ENCODE measurements at regions not wholly inside any gene's neighbourhood (a gene's known extent, or its start where the extent isn't known, plus 50 kb on each side); places are given as distances from the start of the nearest gene placed in this dataset.
A peak's percentile ranks its signal among the peaks of the same experiment; 100 is the strongest.
"Not testable (repeated sequence)": the region's sequence is repeated elsewhere in the genome, so short reads cannot be mapped to it uniquely, and the experiment has no call there.

GRCh38 chr6:88502391-88502790 lies 336.2 kb upstream of the CNR1 start:
- Histone ChIP-seq H3K9me3 (ENCODE audit: insufficient read depth, low read depth, low read length) (no peaks in the 10 kb centered on the region), H3K27ac (ENCODE audit: low read depth, low read length) (no peak overlapping the region), H2AFZ (ENCODE audit: low read depth, low read length) (no peak overlapping the region), H3K27me3 (ENCODE audit: insufficient read depth, low read length) (no peaks in the 10 kb centered on the region), H3K4me3 (ENCODE audit: insufficient read depth, low read depth, low read length) (no peak overlapping the region), H3K36me3 (ENCODE audit: insufficient read depth, low read length) (no peaks in the 10 kb centered on the region), H4K20me1 (ENCODE audit: insufficient read depth, low read length) (no peaks in the 10 kb centered on the region), H3K9ac (ENCODE audit: low read length) (no peak overlapping the region), H3K79me2 (ENCODE audit: insufficient read depth, low read length) (no peaks in the 10 kb centered on the region), H3K4me2 (ENCODE audit: low read length) (no peak overlapping the region), H3K4me1 (ENCODE audit: insufficient read depth, low read length) (peaks cover 2% of the 10 kb centered on the region)
- H3K36me3 Mint-ChIP-seq (ENCODE audit: low read depth, unreplicated experiment), result peaks cover 3% of the 10 kb centered on the region
- no peak overlapping the region for H3K4me3 Mint-ChIP-seq (ENCODE audit: unreplicated experiment)
- peaks cover 11% of the 10 kb centered on the region for H3K4me1 Mint-ChIP-seq (ENCODE audit: low read depth, unreplicated experiment)
- H3K9me3 Mint-ChIP-seq (ENCODE audit: unreplicated experiment), result peaks cover 3% of the 10 kb centered on the region
- no peak overlapping the region for H3K27ac Mint-ChIP-seq (ENCODE audit: unreplicated experiment)
- TF ChIP-seq CTCF (IDR thresholded peaks at IDR 0.05; ENCODE audit: insufficient read depth, low read depth, low read length) (no peak), EZH2 (IDR thresholded peaks at IDR 0.05; ENCODE audit: insufficient read depth, low read length) (no peak)
- H3K27me3 Mint-ChIP-seq (ENCODE audit: low read depth, unreplicated experiment), result no peaks in the 10 kb centered on the region
- no peak for DNase-seq (ENCODE audit: low read depth)
- FAIRE-seq, result no peak

GRCh38 chr6:88499845-88500699 lies 333.9 kb upstream of the CNR1 start:
- no peaks in the 10 kb centered on the region for H3K36me3 Mint-ChIP-seq (ENCODE audit: low read depth, unreplicated experiment)
- no peaks in the 10 kb centered on the region for H3K9me3 Mint-ChIP-seq (ENCODE audit: unreplicated experiment)
- H3K4me3 Mint-ChIP-seq (ENCODE audit: unreplicated experiment), result no peak overlapping the region
- FAIRE-seq (no peak), DNase-seq (ENCODE audit: low read depth) (no peak)
- Histone ChIP-seq H3K4me1 (ENCODE audit: insufficient read depth, low read length) (peaks cover 2% of the 10 kb centered on the region), H3K4me3 (ENCODE audit: insufficient read depth, low read depth, low read length) (no peak overlapping the region), H4K20me1 (ENCODE audit: insufficient read depth, low read length) (no peaks in the 10 kb centered on the region), H2AFZ (ENCODE audit: low read depth, low read length) (no peak overlapping the region), H3K9me3 (ENCODE audit: insufficient read depth, low read depth, low read length) (no peaks in the 10 kb centered on the region), H3K27ac (ENCODE audit: low read depth, low read length) (no peak overlapping the region), H3K79me2 (ENCODE audit: insufficient read depth, low read length) (no peaks in the 10 kb centered on the region), H3K9ac (ENCODE audit: low read length) (no peak overlapping the region), H3K4me2 (ENCODE audit: low read length) (no peak overlapping the region), H3K27me3 (ENCODE audit: insufficient read depth, low read length) (no peaks in the 10 kb centered on the region), H3K36me3 (ENCODE audit: insufficient read depth, low read length) (no peaks in the 10 kb centered on the region)
- TF ChIP-seq CTCF (IDR thresholded peaks at IDR 0.05; ENCODE audit: insufficient read depth, low read depth, low read length) (no peak), EZH2 (IDR thresholded peaks at IDR 0.05; ENCODE audit: insufficient read depth, low read length) (no peak)
- no peaks in the 10 kb centered on the region for H3K27me3 Mint-ChIP-seq (ENCODE audit: low read depth, unreplicated experiment)
- H3K4me1 Mint-ChIP-seq (ENCODE audit: low read depth, unreplicated experiment), result peaks cover 11% of the 10 kb centered on the region
- peak overlapping the region; percentile 42 for H3K27ac Mint-ChIP-seq (ENCODE audit: unreplicated experiment)

GRCh38 chr6:88499436-88499835 lies 333.3 kb upstream of the CNR1 start:
- H3K27me3 ChIP-seq (ENCODE audit: insufficient read depth, low read length), result no peaks in the 10 kb centered on the region
- H3K79me2 ChIP-seq (ENCODE audit: insufficient read depth, low read length), result no peaks in the 10 kb centered on the region
- Mint-ChIP-seq H3K36me3 (ENCODE audit: low read depth, unreplicated experiment) (no peaks in the 10 kb centered on the region), H3K4me3 (ENCODE audit: unreplicated experiment) (no peak overlapping the region), H3K4me1 (ENCODE audit: low read depth, unreplicated experiment) (peaks cover 13% of the 10 kb centered on the region), H3K27me3 (ENCODE audit: low read depth, unreplicated experiment) (no peaks in the 10 kb centered on the region), H3K9me3 (ENCODE audit: unreplicated experiment) (peaks cover under 1% of the 10 kb centered on the region), H3K27ac (ENCODE audit: unreplicated experiment) (peak overlapping the region; percentile 42)
- no peaks in the 10 kb centered on the region for H3K9me3 ChIP-seq (ENCODE audit: insufficient read depth, low read depth, low read length)
- H3K36me3 ChIP-seq (ENCODE audit: insufficient read depth, low read length), result no peaks in the 10 kb centered on the region
- no peaks in the 10 kb centered on the region for H4K20me1 ChIP-seq (ENCODE audit: insufficient read depth, low read length)
- H3K4me3 ChIP-seq (ENCODE audit: insufficient read depth, low read depth, low read length), result no peak overlapping the region
- FAIRE-seq (no peak), DNase-seq (ENCODE audit: low read depth) (no peak)
- no peak overlapping the region for H3K27ac ChIP-seq (ENCODE audit: low read depth, low read length)
- peaks cover 2% of the 10 kb centered on the region for H3K4me1 ChIP-seq (ENCODE audit: insufficient read depth, low read length)
- no peak overlapping the region for H3K4me2 ChIP-seq (ENCODE audit: low read length)
- TF ChIP-seq EZH2 (IDR thresholded peaks at IDR 0.05; ENCODE audit: insufficient read depth, low read length) (no peak), CTCF (IDR thresholded peaks at IDR 0.05; ENCODE audit: insufficient read depth, low read depth, low read length) (no peak)
- no peak overlapping the region for H3K9ac ChIP-seq (ENCODE audit: low read length)
- no peak overlapping the region for H2AFZ ChIP-seq (ENCODE audit: low read depth, low read length)

GRCh38 chr6:88497403-88497802 lies 331.3 kb upstream of the CNR1 start:
- not testable (repeated sequence) for H3K79me2 ChIP-seq (ENCODE audit: insufficient read depth, low read length); H3K27me3 ChIP-seq (ENCODE audit: insufficient read depth, low read length); H3K27me3 Mint-ChIP-seq (ENCODE audit: low read depth, unreplicated experiment); H3K36me3 ChIP-seq (ENCODE audit: insufficient read depth, low read length); H3K4me1 ChIP-seq (ENCODE audit: insufficient read depth, low read length); H3K27ac ChIP-seq (ENCODE audit: low read depth, low read length); H3K4me3 Mint-ChIP-seq (ENCODE audit: unreplicated experiment); H3K4me2 ChIP-seq (ENCODE audit: low read length); H3K9me3 ChIP-seq (ENCODE audit: insufficient read depth, low read depth, low read length); FAIRE-seq; DNase-seq (ENCODE audit: low read depth); H3K9me3 Mint-ChIP-seq (ENCODE audit: unreplicated experiment); H4K20me1 ChIP-seq (ENCODE audit: insufficient read depth, low read length); H3K9ac ChIP-seq (ENCODE audit: low read length); H3K4me3 ChIP-seq (ENCODE audit: insufficient read depth, low read depth, low read length); H3K27ac Mint-ChIP-seq (ENCODE audit: unreplicated experiment); H3K36me3 Mint-ChIP-seq (ENCODE audit: low read depth, unreplicated experiment); H2AFZ ChIP-seq (ENCODE audit: low read depth, low read length)
- H3K4me1 Mint-ChIP-seq (ENCODE audit: low read depth, unreplicated experiment), result peaks cover 16% of the 10 kb centered on the region

Data from astrocyte (in vitro differentiated cells and primary cell).